ENCODE measurements at regions not wholly inside any gene's neighbourhood (a gene's known extent, or its start where the extent isn't known, plus 50 kb on each side); places are given as distances from the start of the nearest gene placed in this dataset.

DNA sequence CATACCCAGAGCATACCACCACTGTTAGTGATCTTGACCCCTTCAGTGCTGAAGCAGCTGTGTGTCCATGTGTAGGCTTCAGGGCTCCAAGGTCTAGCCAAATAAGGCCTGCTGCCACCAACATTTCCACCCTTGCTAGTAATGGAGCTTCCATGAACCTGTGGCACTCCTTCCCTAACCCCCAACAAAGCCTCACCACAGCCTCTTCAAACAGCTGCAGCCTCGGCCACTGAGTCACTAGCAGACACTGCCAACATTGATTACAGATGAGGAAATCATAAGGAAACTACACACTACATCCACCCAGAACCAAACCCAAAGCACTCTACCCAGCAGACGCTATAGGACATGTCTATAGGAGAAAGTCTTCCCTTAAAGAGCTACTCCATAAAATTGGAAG is 610.7 kb downstream of the KCNJ2 start:
- H3K27ac ChIP-seq (replicated peaks) = no peak overlapping the region
- no peaks in the 10 kb centered on the region for H3K27me3 ChIP-seq (ENCODE audit: insufficient read depth, poor library complexity, severe bottlenecking)
- no peak for DNase-seq (ENCODE audit: low read depth in 1 of 2, low spot score in 1 of 2)
- TF ChIP-seq GABPA (IDR thresholded peaks at IDR 0.05; ENCODE audit: low read depth) = no peak
- TF ChIP-seq SPI1 (IDR thresholded peaks at IDR 0.05; ENCODE audit: borderline replicate concordance, low read depth) = no peak
- TF ChIP-seq, protein P1, sequence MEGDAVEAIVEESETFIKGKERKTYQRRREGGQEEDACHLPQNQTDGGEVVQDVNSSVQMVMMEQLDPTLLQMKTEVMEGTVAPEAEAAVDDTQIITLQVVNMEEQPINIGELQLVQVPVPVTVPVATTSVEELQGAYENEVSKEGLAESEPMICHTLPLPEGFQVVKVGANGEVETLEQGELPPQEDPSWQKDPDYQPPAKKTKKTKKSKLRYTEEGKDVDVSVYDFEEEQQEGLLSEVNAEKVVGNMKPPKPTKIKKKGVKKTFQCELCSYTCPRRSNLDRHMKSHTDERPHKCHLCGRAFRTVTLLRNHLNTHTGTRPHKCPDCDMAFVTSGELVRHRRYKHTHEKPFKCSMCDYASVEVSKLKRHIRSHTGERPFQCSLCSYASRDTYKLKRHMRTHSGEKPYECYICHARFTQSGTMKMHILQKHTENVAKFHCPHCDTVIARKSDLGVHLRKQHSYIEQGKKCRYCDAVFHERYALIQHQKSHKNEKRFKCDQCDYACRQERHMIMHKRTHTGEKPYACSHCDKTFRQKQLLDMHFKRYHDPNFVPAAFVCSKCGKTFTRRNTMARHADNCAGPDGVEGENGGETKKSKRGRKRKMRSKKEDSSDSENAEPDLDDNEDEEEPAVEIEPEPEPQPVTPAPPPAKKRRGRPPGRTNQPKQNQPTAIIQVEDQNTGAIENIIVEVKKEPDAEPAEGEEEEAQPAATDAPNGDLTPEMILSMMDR (IDR thresholded peaks at IDR 0.05; ENCODE audit: insufficient read depth, low read length) = no peak
- TF ChIP-seq, protein P2, sequence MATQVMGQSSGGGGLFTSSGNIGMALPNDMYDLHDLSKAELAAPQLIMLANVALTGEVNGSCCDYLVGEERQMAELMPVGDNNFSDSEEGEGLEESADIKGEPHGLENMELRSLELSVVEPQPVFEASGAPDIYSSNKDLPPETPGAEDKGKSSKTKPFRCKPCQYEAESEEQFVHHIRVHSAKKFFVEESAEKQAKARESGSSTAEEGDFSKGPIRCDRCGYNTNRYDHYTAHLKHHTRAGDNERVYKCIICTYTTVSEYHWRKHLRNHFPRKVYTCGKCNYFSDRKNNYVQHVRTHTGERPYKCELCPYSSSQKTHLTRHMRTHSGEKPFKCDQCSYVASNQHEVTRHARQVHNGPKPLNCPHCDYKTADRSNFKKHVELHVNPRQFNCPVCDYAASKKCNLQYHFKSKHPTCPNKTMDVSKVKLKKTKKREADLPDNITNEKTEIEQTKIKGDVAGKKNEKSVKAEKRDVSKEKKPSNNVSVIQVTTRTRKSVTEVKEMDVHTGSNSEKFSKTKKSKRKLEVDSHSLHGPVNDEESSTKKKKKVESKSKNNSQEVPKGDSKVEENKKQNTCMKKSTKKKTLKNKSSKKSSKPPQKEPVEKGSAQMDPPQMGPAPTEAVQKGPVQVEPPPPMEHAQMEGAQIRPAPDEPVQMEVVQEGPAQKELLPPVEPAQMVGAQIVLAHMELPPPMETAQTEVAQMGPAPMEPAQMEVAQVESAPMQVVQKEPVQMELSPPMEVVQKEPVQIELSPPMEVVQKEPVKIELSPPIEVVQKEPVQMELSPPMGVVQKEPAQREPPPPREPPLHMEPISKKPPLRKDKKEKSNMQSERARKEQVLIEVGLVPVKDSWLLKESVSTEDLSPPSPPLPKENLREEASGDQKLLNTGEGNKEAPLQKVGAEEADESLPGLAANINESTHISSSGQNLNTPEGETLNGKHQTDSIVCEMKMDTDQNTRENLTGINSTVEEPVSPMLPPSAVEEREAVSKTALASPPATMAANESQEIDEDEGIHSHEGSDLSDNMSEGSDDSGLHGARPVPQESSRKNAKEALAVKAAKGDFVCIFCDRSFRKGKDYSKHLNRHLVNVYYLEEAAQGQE (IDR thresholded peaks at IDR 0.05; ENCODE audit: insufficient replicate concordance, low read depth) = no peak
- TF ChIP-seq POLR2AphosphoS5 (IDR thresholded peaks at IDR 0.05; ENCODE audit: low read depth) = no peak
- no peak overlapping the region for H3K4me3 ChIP-seq (replicated peaks; ENCODE audit: insufficient read depth, low read length)

DNA sequence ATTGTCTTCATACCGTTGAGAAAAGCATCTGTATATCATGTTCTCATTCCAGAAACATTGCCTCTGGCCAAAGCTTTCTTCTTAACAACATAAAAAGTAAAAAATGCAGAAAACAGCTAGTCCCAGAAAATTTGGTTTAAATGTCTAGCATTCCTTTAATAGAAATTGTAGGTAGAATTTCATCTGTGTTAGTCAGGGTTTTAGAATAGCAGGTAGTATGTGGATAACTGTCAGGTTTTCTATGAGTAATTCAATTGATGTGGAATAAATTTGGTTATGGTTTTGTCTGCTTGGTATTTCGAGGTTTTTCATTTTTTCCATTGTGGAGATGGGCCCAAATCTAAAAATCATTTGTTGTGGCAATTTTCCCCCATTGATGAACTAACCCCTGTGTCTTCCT is 616.7 kb downstream of the KCNJ2 start:
- H3K27me3 ChIP-seq (ENCODE audit: insufficient read depth, poor library complexity, severe bottlenecking) = no peaks in the 10 kb centered on the region
- H3K27ac ChIP-seq (replicated peaks) = no peak overlapping the region
- TF ChIP-seq, protein P2 (IDR thresholded peaks at IDR 0.05; ENCODE audit: insufficient replicate concordance, low read depth) = no peak
- TF ChIP-seq GABPA (IDR thresholded peaks at IDR 0.05; ENCODE audit: low read depth) = no peak
- TF ChIP-seq POLR2AphosphoS5 (IDR thresholded peaks at IDR 0.05; ENCODE audit: low read depth) = no peak
- TF ChIP-seq, protein P1 (IDR thresholded peaks at IDR 0.05; ENCODE audit: insufficient read depth, low read length) = no peak
- no peak for DNase-seq (ENCODE audit: low read depth in 1 of 2, low spot score in 1 of 2)
- H3K4me3 ChIP-seq (replicated peaks; ENCODE audit: insufficient read depth, low read length) = no peak overlapping the region

DNA sequence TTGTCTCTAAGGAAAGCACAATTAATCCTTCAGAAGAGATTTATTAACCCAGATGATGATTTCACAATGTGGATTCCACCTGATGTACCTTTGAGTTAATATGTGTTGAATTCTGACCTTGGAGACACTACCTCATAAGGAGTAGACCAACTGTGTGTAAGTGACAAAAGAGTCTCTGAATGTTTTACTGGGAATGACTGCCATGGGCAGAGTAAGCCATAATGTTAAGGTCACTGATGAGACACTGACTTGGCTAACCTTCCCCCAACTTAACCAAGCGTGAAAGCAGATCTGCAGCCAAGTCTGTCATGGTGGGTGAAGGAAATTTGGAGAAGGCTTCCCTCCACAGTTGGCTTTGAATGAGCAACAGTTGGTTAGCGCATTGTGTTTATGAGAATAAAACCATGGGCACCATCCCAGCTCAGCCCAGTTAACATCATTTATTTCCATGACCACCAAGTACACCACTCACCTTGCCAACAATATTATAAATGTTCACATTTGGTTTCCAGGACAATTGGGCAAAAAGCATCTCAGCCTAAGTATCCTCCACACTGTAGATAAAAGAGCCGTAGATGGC is 618.5 kb downstream of the KCNJ2 start:
- Histone ChIP-seq H3K27ac (replicated peaks) (no peak overlapping the region), H3K4me3 (replicated peaks; ENCODE audit: insufficient read depth, low read length) (no peak overlapping the region), H3K27me3 (ENCODE audit: insufficient read depth, poor library complexity, severe bottlenecking) (no peaks in the 10 kb centered on the region)
- TF ChIP-seq, protein P1 (IDR thresholded peaks at IDR 0.05; ENCODE audit: insufficient read depth, low read length) = no peak
- TF ChIP-seq, protein P2 (IDR thresholded peaks at IDR 0.05; ENCODE audit: insufficient replicate concordance, low read depth) = no peak
- TF ChIP-seq SPI1 (IDR thresholded peaks at IDR 0.05; ENCODE audit: borderline replicate concordance, low read depth) (no peak), GABPA (IDR thresholded peaks at IDR 0.05; ENCODE audit: low read depth) (no peak), POLR2AphosphoS5 (IDR thresholded peaks at IDR 0.05; ENCODE audit: low read depth) (no peak)
- no peak for DNase-seq (ENCODE audit: low read depth in 1 of 2, low spot score in 1 of 2)

Data from HL-60 (cell line).